Epidermal melanocyte (primary cell): ENCODE measurements at regions not wholly inside any gene's neighbourhood (a gene's known extent, or its start where the extent isn't known, plus 50 kb on each side); places are given as distances from the start of the nearest gene placed in this dataset.
A peak's percentile ranks its signal among the peaks of the same experiment; 100 is the strongest.

ENCODE experiments used
- DNase-seq: peaks from one replicate; pipeline ENCODE4 v3.0.0; 2011; ENCODE audit warnings: low spot score; ENCODE audit not compliant: insufficient read length

DNA sequence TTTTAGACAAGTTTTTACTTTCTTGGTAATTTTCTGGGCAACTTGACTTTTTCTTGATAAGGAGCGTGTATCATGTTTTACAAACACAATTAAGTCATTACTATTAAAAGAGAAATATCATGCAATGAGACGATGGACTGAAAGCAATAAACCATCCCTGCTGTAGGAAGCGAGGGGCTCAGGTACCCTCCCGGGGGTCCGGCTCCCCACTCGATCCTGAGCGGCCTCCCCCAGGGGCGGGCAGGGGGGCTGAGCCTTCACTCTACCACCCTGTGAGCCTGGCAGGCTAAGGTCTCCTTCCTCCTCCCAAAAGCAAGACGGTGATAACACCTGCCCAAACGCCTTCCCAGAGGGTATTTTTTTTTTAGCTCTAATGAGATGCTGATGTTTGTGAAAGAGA lies 51.8 kb upstream of the ADGRA1 start:
- no peak for DNase-seq

DNA sequence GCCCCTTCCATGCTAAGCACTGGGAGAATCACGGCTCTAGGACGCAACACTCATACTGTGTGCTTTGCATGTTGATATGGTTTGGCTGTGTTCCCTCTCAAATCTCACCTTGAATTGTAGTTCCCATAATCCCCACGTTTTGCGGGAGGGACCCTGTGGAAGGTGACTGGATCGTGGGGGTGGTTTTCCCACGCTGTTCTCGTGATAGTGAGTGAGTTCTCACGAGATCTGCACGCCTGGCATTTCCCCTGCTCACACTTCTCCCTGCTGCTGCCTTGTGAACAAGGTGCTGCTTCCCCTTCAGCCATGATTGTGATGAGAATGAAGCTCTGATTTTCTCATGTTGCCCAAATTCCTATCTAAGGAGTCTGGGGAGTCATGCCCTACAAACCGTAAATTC lies 53.0 kb upstream of the ADGRA1 start:
- DNase-seq, result no peak

DNA sequence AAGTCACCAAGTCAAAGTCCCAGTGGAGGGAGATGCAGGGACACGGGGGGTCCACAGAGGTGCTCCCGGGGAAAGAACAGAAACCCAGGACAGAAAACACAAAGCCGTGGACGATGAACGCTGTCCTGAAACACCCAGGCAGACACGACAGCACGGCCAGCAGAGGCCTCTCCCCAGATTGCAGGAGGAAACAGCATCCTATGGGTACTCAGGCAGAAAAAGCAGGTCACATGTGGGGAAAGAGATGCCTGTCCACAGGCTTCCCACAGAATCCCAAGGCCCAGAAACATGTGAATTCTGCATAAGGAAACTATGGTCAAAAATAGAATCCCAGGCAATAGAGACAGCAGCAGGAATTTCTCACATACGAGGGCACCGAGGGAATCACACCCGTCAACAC lies 53.6 kb upstream of the ADGRA1 start:
- no peak for DNase-seq

DNA sequence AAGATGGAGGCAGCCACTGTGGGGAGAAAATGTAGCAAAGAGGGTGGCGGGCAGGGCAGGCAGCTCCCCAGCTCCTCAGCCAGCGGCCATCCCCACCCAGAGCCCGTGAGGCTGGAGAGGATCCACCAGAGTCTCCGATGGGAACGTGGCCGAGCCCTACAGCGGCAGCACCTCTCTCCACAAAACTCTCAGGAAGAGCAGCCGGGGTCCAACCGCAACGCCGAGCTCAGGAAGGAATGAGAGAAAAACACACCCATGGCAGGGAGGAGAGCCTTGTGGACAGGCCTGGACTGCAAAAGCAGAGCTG lies 54.0 kb upstream of the ADGRA1 start:
- DNase-seq, result no peak

DNA sequence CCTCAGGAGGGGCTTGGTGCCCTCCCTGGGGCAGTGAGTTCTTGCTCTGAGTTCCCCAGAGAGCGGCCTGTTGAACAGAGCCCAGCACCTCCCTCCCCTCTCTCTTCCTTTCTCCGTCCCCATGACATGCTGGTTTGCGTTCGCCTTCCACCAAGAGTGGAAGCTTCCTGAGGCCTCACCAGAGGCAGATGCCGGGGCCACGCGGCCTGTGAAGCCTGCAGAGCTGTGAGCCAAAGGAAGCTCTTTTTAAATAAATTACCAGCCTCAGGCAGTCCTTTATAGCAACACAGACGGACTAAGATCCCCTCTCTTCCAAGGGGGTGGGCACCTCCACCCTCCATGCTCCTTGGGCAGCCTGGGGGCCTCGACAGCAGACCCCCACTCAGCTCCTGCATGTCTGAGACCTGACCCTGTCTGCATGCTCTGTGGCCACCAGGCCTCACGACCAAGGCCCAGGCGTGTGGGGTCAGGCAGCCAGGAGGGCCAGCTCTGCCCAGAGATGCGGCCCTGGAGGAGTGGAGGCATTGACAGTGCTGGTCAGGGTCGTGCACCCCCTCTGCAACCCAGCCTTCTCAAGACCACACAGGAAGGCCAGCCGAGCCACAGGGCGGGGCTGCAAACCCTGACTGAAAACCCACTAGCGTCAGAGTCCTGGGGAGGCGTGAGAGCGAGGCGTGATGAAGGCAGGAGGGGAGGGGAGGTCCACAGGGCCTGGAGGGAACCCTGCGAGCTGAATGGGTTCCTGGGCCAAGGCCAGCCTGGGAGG lies 54.6 kb upstream of the ADGRA1 start:
- DNase-seq, result no peak

DNA sequence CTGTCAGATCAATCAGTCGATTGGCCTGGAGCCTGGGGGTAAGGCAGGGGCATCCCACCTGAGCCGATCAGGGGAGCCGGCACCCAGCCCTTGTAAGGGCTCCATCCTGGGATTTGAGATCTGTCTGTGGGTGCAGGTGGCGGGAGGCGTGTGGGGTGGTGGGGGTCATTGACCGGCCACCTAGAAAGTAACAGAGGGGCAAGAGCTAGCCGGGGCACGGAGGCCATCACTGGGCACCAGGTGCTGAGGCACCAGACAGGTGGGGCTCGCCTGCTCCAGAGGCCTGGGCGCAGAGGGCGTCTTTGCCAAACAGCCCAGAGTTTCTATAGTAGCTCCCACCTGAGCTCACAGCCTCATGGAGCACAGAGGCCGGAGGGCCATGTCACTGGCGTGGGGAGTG lies 55.5 kb upstream of the ADGRA1 start:
- DNase-seq, result no peak

DNA sequence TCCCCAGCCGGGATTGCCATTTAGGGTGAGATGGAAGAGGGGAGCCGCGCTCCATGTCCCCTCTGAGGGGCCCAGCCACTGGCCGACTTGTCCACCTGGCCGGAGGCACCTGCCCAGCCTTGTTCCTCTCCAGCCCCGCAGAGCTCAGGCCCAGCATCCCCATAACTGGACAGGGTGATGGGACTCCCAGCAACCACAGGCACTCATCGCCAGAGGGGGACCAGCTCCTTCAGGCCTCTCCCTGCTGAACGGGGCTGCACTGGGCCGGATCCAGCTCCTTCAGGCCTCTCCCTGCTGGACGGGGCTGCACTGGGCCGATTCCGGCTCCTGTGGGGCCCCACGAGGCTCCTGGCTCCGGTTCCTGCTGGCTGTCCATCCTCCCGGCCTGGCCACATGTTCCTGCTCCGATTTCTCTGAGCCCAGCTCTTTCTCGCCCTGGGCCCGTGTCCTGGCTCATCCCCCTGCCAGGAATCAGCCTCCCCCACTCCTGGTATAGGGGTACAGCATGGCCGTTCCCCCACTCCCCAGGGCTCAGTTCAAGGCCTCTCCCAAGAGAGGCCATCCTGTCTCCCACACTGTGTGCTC lies 56.1 kb upstream of the ADGRA1 start:
- no peak for DNase-seq

DNA sequence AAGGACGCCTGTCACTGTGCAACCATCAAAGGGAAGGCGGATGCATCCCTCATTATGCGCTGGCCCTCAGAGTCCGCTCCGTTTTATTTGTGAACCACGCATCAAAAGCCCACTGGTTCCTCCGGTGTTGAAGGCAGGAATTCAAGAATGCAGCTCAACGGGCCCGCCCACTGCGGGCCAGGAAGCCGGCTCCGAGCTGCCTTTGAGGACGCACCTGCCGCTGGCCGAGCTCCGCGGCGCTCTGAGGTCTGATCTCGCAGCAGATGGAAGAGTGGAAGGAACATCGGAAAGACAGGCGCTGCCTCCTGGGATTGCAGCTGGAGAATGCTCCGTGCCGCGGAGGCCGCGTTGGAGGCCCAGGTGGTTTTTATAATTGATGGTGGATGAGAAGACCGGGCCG lies 56.9 kb upstream of the ADGRA1 start:
- DNase-seq, result no peak

DNA sequence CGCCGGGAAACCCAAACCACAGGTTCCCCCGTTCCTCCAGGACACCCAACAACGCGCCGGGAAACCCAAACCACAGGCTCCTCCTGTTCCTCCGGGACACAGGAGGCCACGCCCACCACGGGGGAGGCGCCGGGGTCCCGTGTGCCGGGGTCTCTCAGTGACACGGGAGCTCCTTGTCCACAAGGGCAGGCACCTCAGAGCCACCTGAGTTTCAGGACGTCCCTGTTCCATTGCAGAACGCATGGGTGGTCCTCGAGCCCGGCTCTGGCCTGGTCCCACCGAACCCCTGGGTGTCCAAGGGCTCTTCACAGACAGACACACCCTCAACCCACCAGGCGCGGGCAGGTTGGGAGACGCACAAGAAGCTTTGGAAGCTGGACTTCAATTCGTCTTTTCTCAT lies 57.6 kb upstream of the ADGRA1 start:
- no peak for DNase-seq

DNA sequence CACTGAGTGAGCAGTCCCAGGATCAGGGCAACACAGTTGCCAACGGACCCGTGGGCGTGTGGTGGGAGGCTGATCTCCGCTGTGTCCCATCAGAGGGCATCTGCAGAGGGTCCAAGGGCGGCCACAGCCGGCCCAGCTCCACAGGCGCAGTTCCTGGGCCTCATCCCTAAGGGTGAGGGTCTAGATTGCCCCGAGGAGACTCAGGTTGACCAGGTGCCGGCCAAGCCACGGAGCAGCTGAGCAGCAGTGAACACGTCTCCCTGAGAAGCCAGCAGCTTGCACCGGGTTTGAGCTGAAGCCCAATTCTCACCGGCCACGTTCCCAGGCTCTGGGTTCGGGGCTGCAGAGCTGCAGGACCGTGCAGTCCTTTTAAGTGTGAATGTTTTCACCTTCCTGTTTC lies 58.8 kb upstream of the ADGRA1 start:
- DNase-seq, result no peak

DNA sequence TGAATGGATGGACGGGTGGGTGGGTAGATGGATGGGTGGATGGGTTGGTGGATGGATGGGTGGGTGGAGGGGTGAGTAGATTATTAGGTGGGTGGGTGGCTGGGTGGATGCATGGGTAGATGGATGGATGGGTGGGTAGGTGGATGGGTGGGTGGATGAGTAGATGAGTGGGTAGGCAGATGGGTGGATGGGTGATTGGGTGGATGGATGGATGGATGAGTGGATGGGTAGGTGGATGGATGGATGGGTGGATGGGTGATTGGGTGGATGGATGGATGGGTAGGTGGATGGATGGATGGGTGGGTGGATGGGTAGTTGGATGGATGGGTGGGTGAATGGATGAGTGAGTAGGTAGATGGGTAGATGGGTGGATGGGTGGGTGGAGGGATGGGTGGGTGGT lies 59.6 kb upstream of the ADGRA1 start:
- no peak for DNase-seq

DNA sequence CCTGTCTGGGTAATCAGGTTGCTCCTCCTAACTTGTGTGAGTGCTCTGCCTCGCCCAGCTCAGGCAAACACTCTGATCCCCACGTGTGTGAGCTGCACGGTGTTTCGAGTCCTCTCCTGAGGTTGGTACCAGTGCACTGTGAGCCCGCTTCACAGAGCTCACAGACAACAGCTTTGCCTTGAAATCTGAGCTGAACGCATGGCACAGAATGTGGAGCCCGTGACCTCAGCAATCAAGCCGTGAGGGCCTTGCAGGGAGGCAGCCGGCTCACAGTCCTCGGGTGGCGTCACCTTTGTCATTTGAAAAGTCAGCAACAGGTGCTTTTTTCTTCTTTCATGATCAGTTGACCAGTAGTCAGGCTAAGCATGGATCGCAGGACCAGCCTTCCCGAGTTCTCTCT lies 60.2 kb upstream of the ADGRA1 start:
- no peak for DNase-seq

DNA sequence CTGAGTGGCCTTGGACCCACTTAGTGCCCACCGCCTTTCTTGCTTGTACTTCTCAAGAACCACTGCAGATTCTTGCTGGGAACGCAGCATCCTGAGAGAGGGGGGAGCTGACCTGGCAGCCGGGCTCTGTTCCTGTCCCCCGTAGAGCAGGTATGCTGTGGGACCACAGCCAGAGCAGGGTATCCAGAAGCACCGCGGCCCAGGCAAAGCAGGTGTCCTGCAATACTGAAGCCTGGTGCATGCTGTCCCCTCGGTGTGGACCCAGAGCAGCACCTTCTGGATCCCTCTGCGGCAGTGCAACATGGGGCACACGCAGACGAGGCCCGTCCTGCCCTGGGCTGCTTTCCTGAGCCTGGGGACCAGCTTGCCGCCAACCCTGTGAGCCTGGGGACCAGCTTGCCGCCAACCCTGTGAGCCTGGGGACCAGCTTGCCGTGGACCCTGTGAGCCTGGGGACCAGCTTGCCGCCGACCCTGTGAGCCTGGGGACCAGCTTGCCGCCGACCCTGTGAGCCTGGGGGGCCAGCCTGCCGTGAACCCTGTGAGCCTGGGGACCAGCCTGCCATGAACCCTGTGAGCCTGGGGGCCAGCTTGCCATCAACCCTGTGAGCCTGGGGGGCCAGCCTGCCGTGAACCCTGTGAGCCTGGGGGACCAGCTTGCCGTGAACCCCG lies 60.9 kb upstream of the ADGRA1 start:
- DNase-seq, result no peak

DNA sequence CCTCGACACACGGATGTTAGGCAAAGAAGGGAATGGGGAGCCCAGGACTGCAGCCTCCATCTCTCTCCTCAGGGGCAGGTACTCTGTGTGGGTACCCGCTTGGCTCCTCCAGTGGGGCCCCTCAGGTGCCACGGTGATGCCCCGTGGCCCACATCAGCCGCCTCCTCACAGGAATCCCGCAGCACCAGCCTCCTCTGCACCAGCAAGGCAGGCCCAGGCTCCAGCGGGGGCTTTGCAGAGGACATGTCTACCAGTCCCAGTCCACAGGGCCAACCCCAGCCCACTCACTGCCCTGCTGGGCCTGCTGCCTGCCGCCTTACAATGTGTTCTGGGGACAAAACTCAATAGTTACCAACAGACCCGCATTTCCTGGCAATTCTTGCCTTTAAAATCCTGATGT lies 61.6 kb upstream of the ADGRA1 start:
- DNase-seq, result no peak

DNA sequence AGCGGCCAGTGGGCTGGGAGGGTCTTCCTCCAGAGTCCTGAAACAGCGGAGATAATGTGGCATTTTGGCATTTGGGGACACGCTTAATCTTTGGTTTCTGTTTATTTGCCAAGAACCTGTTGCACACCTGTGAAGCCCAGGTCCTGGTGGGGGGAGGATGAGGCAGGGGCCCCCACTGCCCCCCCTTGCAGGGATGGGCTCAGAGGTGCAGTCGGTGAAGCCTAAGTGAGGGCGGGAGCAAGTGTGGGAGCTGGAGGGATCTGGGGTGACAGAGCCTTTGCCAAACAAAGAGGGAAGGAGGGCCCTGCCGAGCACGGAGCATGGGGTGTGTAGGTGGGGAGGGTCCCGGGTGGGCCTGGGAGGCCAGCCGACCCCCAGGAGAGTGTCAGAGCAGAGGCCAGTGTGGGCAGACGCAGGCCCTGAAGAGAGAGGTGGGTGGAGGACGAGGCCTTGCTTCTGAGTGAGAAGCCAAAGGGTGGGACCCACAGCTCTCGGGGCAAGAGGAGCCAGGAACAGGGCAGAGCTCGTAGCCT lies 62.1 kb upstream of the ADGRA1 start:
- no peak for DNase-seq

DNA sequence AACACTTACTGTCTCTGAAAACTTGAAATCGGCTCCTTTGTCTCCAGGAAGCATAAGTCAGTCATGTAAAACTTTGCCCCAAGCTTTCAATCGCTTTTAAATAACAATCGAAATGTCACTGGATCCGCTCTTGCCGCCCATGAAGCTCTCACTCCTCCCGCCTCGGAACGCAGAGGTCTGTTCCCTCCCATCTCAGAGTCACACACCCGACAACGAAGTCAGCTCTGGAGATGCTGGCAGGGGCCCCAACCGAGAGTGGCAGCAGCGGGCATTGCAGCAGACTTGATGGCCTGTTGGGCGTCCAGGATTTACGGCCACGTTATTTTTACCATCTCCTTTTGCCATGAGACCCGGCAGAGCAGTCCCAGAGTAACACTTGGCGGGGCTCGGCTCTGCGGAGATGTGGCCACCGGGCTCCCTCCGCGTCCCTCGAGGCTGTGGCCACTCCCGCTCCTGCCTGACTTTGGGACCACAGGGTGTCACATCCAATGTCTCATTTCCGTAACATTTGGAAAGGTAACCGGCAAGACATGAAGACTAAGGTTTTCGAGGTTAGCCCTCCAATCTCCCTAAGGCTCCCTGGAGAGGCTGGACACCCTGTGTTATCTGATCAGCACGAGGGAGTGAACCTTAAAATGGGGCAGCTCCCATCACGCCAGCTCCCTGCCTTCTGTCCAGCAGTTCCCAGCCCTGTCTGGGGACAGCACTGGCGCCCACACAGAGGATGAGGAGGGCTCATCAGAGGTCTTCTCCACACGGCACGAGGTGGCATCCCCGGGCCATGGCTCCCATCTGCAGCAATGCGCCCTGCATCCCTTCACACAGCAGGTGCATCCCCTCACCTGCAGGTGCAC lies 62.8 kb upstream of the ADGRA1 start:
- no peak for DNase-seq

DNA sequence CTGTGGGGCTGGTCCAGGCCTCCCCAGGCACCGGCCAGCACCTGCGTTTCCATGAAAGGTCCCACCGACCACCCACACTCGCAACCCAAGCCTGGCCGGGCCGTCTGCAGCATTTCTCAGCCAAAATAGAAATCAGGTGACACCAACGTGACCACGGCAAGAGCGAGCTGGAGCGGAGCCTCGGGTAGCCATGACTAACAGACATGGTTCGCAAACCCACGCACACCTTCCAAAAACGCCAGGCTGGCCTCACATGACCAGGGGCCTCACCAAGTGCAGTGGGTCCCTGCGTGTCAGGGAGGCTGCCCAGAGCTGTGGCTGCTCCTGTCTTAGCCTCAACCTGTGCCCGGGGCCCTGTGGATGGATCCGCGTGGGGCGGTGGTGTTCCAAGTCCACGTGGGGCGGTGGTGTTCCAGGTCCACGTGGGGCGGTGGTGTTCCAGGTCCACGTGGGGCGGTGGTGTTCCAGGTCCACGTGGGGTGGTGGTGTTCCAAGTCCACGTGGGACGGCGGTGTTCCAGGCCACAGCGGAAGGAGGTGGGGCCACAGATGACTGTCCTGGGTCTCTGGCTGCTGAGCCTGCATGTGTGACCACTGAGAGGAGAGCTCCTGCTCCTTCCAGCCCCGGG lies 64.4 kb upstream of the ADGRA1 start:
- peak; percentile 15 for DNase-seq

DNA sequence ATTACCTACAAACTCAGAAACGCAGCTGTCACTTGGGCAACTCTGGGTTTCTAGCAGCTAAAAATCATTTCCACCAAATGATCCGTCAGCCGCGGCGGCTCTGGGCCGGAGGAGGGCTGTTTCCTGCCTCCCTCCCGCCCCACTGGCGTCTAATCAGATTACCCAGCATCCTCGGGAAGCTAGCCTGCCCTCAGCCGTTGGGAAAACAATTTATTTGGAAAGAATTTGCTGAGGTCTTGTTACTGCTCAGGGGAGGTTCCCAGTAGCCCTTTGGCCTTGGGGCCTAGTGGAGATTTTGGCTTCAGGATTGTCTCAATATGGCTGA lies 65.0 kb upstream of the ADGRA1 start:
- DNase-seq, result no peak

DNA sequence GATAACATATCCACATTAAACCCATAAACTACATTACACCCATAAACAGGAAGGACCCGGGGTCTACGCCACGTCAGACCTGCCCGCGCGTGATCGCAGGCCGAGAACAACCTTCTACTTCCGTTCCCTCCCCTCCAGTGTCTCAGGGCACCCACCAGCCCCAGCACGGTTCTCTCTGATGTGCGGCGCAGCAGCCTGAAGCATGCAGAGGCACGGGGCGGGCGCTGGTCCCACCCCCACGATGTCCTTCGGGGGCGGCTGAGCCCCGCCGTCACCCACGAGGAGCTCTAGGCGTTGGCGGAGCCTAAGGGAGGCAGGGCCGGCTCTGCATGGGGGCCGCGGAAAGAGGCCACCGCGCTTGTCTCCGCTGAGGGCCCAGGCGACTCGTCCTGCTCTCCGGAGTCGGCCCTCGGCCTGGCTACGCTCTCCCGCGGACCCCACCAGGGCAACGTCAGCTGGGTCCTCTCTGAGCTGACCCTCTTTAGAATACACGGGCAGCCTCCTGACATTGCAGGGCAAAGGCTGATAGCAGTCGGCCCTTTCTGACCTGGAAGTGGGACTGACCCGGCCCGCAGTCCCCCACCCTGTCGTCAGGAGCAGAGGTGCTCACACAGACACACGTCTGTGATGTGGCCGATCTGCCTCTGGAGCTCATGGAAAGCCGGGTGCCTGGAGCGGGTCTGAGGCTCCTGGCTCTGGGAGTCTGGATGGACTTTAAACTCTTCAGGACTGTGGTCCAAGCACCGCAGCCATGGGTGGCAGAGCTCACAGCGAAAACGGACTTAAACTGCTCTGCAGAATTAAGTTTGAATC lies 65.6 kb upstream of the ADGRA1 start:
- no peak for DNase-seq

DNA sequence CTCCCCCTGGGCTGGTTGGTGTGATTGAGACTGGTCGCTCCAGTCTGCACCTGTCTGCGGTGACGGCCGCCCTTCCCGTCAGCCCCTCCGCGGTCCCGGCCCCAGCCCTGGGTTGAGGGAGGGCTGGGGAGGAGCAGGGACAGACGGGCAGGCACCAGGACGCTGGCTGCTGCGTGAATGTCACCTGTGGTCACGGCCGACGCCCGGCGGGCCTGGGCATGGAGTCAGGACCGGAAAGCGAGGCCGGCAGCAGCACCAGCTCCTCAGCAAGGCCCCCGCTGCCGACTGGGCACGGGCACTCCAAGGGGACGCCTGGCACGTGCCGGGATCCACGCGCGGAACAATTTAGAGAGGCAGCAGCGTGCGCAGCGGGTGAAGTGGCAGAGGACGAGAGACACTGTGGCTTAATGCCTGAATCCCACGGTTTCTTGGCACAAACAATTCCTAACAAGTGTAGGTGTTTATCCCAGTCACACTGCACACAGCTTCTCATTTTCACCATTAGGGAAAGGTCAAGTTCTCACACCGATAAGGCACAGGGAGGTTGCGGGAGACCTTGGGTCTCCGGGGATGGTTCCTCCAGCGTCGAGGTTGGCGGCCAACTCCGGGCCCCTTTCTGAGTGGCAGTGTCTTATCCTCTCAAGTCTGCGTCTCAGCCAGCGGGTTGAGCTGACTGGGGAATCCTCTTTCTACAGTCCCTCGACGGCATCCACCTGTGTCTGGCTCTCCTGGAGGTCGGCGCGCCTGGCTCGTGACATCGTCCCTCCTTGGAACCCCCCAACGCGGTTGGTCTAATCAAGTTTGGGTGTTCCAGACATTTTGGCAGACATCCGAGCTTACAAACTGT lies 66.4 kb upstream of the ADGRA1 start:
- DNase-seq, result no peak
